HEK293T (cell line): ENCODE measurements at regions not wholly inside any gene's neighbourhood (a gene's known extent, or its start where the extent isn't known, plus 50 kb on each side); places are given as distances from the start of the nearest gene placed in this dataset.
A peak's percentile ranks its signal among the peaks of the same experiment; 100 is the strongest.

ENCODE experiments used
- CTCF ChIA-PET: fragments of 350-600 bp; formaldehyde crosslinking; extraction: SDS; loops from one replicate; lab custom pipeline; 2021; ENCODE audit warnings: antibody characterized with exemption, inconsistent platforms; lab: Yijun Ruan, JAX
- POLR2A ChIA-PET: fragments of 350-600 bp; formaldehyde crosslinking; extraction: SDS; loops from one replicate; lab custom pipeline; 2020; ENCODE audit warnings: antibody characterized with exemption, inconsistent platforms; lab: Yijun Ruan, JAX
- DNase-seq: peaks from one replicate; pipeline ENCODE4 v3.0.0; 2012; ENCODE audit warnings: mixed read lengths; ENCODE audit errors: extremely low spot score
- ARNT ChIP-seq: fragments of 450-650 bp; IDR thresholded peaks from 2 replicates; pipeline ENCODE4 v1.6.1; 2017; ENCODE audit warnings: mild to moderate bottlenecking
- BHLHE40 ChIP-seq: fragments of 450-650 bp; IDR thresholded peaks from 2 replicates; pipeline ENCODE4 v1.6.1; 2016; ENCODE audit warnings: mild to moderate bottlenecking, moderate library complexity, borderline replicate concordance
- CTBP1 ChIP-seq: fragments of 450-650 bp; IDR thresholded peaks from 2 replicates; pipeline ENCODE4 v1.6.1; 2016; ENCODE audit warnings: borderline replicate concordance
- ELF4 ChIP-seq: fragments of 450-650 bp; IDR thresholded peaks from 2 replicates; pipeline ENCODE4 v1.6.1; 2017; ENCODE audit warnings: antibody characterized with exemption
- FOXA1 ChIP-seq: fragments of 450-650 bp; IDR thresholded peaks from 2 replicates; pipeline ENCODE4 v1.6.1; 2016; ENCODE audit warnings: mild to moderate bottlenecking
- FOXK2 ChIP-seq: fragments of 450-650 bp; IDR thresholded peaks from 2 replicates; pipeline ENCODE4 v1.6.1; 2016; ENCODE audit warnings: mild to moderate bottlenecking
- FOXM1 ChIP-seq: fragments of 450-650 bp; IDR thresholded peaks from 2 replicates; pipeline ENCODE4 v1.6.1; 2017; ENCODE audit warnings: mild to moderate bottlenecking, borderline replicate concordance
- HDGF ChIP-seq: fragments of 450-650 bp; IDR thresholded peaks from 2 replicates; pipeline ENCODE4 v1.6.1; 2017; ENCODE audit warnings: antibody characterized with exemption, borderline replicate concordance
- L3MBTL2 ChIP-seq: fragments of 450-650 bp; conservative IDR thresholded peaks from 2 replicates; pipeline ENCODE4 v1.6.1; 2016; ENCODE audit warnings: mild to moderate bottlenecking
- LEF1 ChIP-seq: fragments of 450-650 bp; IDR thresholded peaks from 2 replicates; pipeline ENCODE4 v1.6.1; 2017; ENCODE audit warnings: mild to moderate bottlenecking, borderline replicate concordance
- NFRKB ChIP-seq: fragments of 450-650 bp; IDR thresholded peaks from 2 replicates; pipeline ENCODE4 v1.6.1; 2016; ENCODE audit warnings: mild to moderate bottlenecking, moderate library complexity
- SP1 ChIP-seq: fragments of 450-650 bp; IDR thresholded peaks from 2 replicates; pipeline ENCODE4 v1.6.1; 2017
- SUZ12 ChIP-seq: fragments of 450-650 bp; IDR thresholded peaks from 2 replicates; pipeline ENCODE4 v1.6.1; 2016; ENCODE audit warnings: mild to moderate bottlenecking
- TARDBP ChIP-seq: fragments of 450-650 bp; IDR thresholded peaks from 2 replicates; pipeline ENCODE4 v1.6.1; 2016
- ZNF384 ChIP-seq: fragments of 450-650 bp; IDR thresholded peaks from 2 replicates; pipeline ENCODE4 v1.6.1; 2016
- TF ChIP-seq, protein P1 (sequence below): fragments of 450-650 bp; IDR thresholded peaks from 2 replicates; pipeline ENCODE4 v1.6.1; 2016

DNA sequence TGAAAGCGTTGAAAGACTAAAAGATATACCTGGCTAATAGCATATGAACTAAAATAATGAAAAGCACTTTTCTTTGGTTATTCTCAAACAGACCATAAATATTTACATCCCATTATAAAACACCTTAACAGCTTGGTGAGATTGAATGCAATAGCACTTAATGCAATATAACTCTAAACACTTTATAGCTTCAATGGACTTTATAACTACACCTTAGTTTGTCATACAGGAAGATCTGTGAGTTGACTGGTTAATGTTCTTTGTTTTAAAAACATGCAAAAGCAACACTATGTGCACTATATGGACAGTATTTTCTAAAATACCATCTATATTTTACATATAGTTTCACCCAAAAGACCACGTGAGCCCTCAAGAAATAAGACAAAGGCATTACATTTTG, 353.3 kb upstream of the ACVR2A start:
- CTCF ChIA-PET = no interaction called here
- TF ChIP-seq FOXM1 (no peak), L3MBTL2 (no peak), TARDBP (no peak), NFRKB (no peak), ARNT (no peak), FOXK2 (no peak), LEF1 (no peak), HDGF (no peak), SUZ12 (no peak), CTBP1 (no peak)
- TF ChIP-seq, protein P1, sequence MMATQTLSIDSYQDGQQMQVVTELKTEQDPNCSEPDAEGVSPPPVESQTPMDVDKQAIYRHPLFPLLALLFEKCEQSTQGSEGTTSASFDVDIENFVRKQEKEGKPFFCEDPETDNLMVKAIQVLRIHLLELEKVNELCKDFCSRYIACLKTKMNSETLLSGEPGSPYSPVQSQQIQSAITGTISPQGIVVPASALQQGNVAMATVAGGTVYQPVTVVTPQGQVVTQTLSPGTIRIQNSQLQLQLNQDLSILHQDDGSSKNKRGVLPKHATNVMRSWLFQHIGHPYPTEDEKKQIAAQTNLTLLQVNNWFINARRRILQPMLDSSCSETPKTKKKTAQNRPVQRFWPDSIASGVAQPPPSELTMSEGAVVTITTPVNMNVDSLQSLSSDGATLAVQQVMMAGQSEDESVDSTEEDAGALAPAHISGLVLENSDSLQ = no peak
- no peak for DNase-seq
- POLR2A ChIA-PET = no interaction called here

DNA sequence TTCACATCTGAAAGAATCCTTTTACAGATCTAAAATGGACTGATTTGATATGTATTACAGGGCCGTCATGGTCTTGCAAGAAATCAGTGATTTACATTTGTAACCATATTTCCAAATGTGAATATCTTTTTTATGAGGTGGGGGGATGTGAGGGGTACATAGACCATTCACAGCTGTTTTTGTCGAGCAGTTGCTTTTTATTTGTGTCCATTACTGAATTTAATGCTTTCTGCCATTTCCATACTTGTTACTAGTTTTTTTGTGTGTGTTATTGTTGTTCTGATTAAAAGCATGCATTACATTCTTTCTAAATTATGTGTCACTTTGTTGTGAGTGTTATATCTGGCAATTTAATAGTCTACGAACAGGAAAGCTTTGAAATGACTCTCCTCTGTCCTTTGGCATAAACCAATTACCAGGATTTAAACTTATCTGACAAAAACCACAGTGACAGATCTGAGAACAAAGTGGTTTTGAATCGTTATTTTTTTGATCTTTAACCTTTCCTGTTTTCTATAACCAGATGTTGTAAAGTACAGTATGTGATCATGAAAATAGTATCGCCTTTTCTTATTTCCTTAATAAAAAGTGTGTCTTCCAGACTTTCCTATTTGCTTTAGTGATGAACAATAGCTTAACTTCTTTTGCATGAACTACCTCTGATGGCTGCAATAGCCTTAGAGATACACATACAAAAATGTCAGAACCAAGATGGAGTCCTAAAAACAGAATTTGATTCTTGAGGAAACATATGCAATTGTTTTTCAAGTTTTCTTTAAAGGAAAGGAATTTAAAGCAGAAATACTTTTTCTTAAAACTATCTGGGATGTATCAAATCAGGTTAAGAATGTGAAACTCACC, 354.2 kb upstream of the ACVR2A start:
- ChIA-PET POLR2A (no interaction called here), CTCF (no interaction called here)
- TF ChIP-seq TARDBP (no peak), ZNF384 (no peak), FOXM1 (no peak), FOXK2 (no peak), LEF1 (no peak), CTBP1 (no peak), HDGF (no peak)
- TF ChIP-seq, protein P1 = no peak
- no peak for DNase-seq

DNA sequence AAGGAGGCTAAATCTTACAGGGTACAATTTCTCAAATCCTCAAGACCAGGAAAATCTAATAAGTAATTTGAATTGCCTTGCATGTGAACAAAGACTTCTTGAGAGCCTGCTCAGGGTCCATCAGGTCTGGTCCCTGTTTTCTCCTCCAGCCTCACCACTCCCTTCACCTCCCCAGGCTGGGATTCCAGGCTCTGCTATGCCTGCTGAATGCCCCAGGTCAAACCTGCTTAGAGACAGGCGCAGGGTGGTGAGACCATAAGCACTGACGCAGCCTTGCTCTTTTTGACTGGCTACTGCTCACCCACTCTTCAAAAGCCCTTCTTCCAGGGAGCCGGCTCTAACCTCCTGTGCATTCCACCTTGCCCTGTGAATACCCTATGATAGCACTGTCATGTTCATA, 356.4 kb upstream of the ACVR2A start:
- no peak for DNase-seq
- POLR2A ChIA-PET = no interaction called here
- CTCF ChIA-PET = no interaction called here
- TF ChIP-seq SUZ12 (no peak), FOXK2 (no peak), FOXA1 (no peak), BHLHE40 (no peak), HDGF (no peak)

DNA sequence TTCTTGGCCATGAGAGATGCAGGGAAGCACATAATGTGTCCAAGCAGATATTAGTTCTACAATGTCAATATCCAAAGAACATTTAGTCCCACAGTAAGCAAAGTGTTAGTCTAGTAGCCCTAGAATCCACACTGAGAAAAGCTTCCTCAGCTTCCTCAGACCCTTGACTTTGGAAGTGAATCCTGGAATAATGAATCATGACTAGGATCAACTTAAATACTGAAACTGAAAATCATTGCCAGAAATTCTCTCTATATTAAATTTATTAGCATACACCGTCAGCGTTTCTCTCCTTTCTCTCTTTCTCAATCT, 356.9 kb upstream of the ACVR2A start:
- DNase-seq = no peak
- TF ChIP-seq, protein P1 = no peak
- TF ChIP-seq FOXK2 = no peak
- TF ChIP-seq TARDBP = no peak
- TF ChIP-seq LEF1 = no peak
- CTCF ChIA-PET = no interaction called here

DNA sequence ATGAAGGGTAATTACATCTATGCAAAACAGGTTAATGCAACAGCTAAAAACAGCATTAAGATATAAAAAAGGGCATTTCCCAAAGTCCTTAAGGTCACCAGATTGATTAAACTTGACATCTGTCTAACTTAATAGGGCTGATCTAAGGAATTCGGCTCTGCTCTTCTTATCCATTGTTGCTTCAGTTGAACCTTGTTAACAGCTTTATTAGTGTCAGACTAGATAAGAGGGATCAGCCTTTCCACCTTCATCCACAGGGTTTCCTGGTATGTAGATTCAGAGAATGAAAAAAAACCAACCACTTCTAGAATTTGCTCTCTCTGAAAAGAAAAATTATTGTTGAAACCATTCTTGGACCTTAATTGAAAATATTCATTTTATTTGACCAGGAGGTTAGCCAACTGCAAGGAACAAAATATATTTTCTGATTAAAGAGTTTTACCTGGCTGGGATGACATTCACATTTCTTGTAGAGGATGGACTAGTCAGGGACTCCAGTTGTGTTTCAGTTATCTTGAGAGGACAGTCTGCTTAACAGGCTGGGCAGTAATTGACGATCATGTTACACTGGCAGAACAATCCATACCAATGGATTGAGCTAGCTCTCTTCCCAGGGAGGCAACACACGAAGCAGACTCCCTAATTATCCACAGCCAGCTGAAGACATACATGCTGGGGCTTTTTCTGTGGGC, 357.4 kb upstream of the ACVR2A start:
- no peak for TF ChIP-seq ZNF384
- no peak for TF ChIP-seq FOXK2
- no peak for TF ChIP-seq LEF1
- TF ChIP-seq CTBP1 = no peak
- no peak for TF ChIP-seq HDGF
- no peak for TF ChIP-seq TARDBP
- no peak for TF ChIP-seq ARNT
- TF ChIP-seq ELF4 = no peak
- no peak for TF ChIP-seq L3MBTL2
- TF ChIP-seq FOXM1 = no peak
- TF ChIP-seq NFRKB = no peak
- no peak for TF ChIP-seq FOXA1
- TF ChIP-seq, protein P1 = no peak
- no peak for TF ChIP-seq BHLHE40
- TF ChIP-seq SP1 = no peak
- TF ChIP-seq SUZ12 = no peak
- ChIA-PET POLR2A (no interaction called here), CTCF (no interaction called here)
- peak; percentile 14 for DNase-seq

More for the DNA sequence above, 356.9 kb upstream of the ACVR2A start:
- POLR2A ChIA-PET = no interaction called here

DNA sequence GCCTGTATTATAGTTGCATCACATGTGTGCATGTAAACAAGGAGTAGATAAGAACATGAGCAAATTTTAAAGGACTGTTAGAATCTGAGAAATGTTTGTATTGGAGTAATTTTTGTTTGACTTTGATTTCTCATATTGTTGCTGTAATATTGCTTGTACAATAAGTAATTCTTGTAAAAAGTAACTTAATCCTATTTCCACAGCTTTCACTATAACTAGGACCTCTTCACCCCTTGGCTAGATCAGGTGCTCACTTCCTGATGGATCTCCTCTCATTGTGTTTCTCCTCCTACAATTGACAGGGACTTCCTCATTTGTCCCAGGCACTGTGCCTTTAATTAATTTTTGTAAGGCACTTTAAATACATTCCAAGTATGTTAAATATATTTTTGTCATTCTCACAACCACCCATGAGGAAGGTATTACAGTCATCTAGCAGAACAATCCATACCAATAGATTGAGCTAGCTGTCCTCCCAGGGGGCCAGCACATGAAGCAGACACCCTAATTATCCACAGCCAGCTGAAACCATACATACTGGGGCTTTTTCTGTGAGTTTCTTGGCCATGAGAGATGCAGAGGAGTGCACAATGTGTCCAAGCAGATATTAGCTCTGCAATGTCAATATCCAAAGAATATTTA, 359.5 kb upstream of the ACVR2A start:
- ChIA-PET POLR2A (no interaction called here), CTCF (no interaction called here)
- DNase-seq = no peak
- TF ChIP-seq SUZ12 (no peak), ZNF384 (no peak), TARDBP (no peak), FOXK2 (no peak), ELF4 (no peak), HDGF (no peak), FOXM1 (no peak), ARNT (no peak), L3MBTL2 (no peak), NFRKB (no peak), SP1 (no peak), CTBP1 (no peak), FOXA1 (no peak), BHLHE40 (no peak), LEF1 (no peak)
- TF ChIP-seq, protein P1 = no peak
